OCI-LY3 (cell line): ENCODE measurements at regions not wholly inside any gene's neighbourhood (a gene's known extent, or its start where the extent isn't known, plus 50 kb on each side); places are given as distances from the start of the nearest gene placed in this dataset.
"Not testable (repeated sequence)": the region's sequence is repeated elsewhere in the genome, so short reads cannot be mapped to it uniquely, and the experiment has no call there.

ENCODE experiments used
- H2AFZ ChIP-seq: fragments of 200-600, 300-600 bp; shearing (Covaris generic); 2 replicates; pipeline ENCODE4 v1.6.0; 2014; ENCODE audit warnings: antibody characterized with exemption, low read depth, low read length
- H3K27ac ChIP-seq: fragments of 200-600, 300-600 bp; sonication (generic); 2 replicates; pipeline ENCODE4 v1.5.1; 2014; ENCODE audit warnings: mild to moderate bottlenecking, low read length, moderate library complexity, mixed read lengths
- H3K27me3 ChIP-seq: fragments of 200-600, 300-600 bp; sonication (generic); 2 replicates; pipeline ENCODE4 v1.6.1; 2014; ENCODE audit warnings: low read depth, low read length, mixed read lengths
- H3K36me3 ChIP-seq: fragments of 200-600, 300-600 bp; sonication (generic); replicated peaks from 2 replicates; pipeline ENCODE3; 2014; ENCODE audit warnings: low read depth, low read length, mixed read lengths
- H3K4me1 ChIP-seq: fragments of 300-600, 200-600 bp; sonication (generic); 2 replicates; pipeline ENCODE4 v1.6.1; 2014; ENCODE audit warnings: low read length, mixed read lengths
- H3K4me2 ChIP-seq: fragments of 200-600, 300-600 bp; sonication (generic); 2 replicates; pipeline ENCODE4 v1.6.1; 2014; ENCODE audit warnings: low read length, mixed read lengths
- H3K4me3 ChIP-seq: fragments of 300-600, 200-600 bp; sonication (generic); 2 replicates; pipeline ENCODE4 v1.5.1; 2014; ENCODE audit warnings: antibody characterized with exemption, mild to moderate bottlenecking, low read length, moderate library complexity
- H3K79me2 ChIP-seq: fragments of 300-600, 200-600 bp; shearing (Covaris generic); 2 replicates; pipeline ENCODE4 v1.6.1; 2014; ENCODE audit warnings: mild to moderate bottlenecking, low read length, mixed read lengths
- H3K9ac ChIP-seq: fragments of 300-600, 200-600 bp; shearing (Covaris generic); 2 replicates; pipeline ENCODE4 v1.6.0; 2014; ENCODE audit warnings: mild to moderate bottlenecking, low read length, moderate library complexity
- H3K9me3 ChIP-seq: fragments of 200-600, 300-600 bp; shearing (Covaris generic); 2 replicates; pipeline ENCODE4 v1.6.1; 2014; ENCODE audit warnings: low read length, mixed read lengths; ENCODE audit not compliant: insufficient read depth
- H4K20me1 ChIP-seq: fragments of 200-600, 300-600 bp; sonication (generic); 2 replicates; pipeline ENCODE4 v1.6.1; 2016; ENCODE audit warnings: low read length, mixed read lengths; ENCODE audit not compliant: insufficient read depth

DNA sequence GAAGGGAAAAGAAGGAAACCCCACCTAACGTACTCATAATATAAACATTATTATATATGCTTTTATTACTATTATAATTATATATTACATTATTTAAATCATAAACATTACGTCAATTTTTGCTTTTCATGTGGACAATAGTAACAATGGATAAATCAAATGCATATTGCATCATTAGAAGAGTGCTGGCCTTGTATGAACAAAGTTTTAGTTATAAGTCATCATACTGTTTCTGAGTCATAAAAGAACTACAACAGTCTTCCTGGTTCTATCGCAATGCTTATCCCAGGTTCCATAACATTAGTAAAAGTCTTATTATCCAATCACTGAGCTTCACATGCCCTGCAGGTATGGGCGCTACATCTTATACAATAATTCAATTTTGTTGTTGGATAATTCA lies 154.8 kb downstream of the SPATA31A6 start:
- H3K79me2 ChIP-seq, H3K27me3 ChIP-seq, H3K9me3 ChIP-seq, H3K4me2 ChIP-seq, H3K4me1 ChIP-seq, H4K20me1 ChIP-seq, H3K36me3 ChIP-seq, H3K27ac ChIP-seq, H2AFZ ChIP-seq, H3K4me3 ChIP-seq, H3K9ac ChIP-seq: not testable (repeated sequence)

DNA sequence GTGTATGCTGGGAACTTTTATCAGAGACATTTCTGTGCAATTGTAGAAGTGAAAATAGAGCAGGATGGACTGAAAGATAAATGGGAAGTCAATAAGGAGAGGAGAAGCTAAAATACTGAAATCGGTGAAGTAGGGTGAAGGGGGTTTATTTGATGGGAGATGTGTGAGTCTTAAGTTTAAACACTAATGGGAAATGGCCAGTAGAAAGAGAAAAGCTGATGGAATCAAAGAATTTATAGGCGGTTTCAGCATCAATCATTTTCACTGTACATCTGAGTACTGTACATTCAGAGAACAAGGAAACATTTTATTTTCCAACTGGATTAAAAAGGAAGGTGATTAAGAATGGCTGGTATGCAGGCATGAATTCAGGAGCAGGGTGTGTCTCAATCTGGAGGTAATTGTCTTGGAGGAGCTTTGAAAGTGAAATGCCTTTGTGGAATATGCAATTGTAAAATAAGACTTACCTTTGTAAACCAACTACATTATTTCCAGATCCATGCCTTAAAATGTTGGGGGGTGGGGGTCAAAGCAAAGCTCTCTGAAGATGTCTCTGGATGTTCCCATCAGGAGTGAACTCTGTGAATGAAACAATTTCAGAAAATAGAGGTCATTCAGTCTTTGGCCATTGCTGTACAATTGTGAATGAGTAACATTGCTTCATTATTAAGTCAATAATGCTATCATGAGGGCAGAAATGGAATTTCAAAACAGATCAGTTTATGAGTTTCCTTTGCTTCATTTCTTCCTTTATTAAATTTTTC lies 156.4 kb downstream of the SPATA31A6 start:
- H3K9ac ChIP-seq, H3K36me3 ChIP-seq, H3K4me2 ChIP-seq, H3K79me2 ChIP-seq, H3K4me3 ChIP-seq, H3K27ac ChIP-seq, H4K20me1 ChIP-seq, H2AFZ ChIP-seq, H3K9me3 ChIP-seq, H3K27me3 ChIP-seq, H3K4me1 ChIP-seq: not testable (repeated sequence)

DNA sequence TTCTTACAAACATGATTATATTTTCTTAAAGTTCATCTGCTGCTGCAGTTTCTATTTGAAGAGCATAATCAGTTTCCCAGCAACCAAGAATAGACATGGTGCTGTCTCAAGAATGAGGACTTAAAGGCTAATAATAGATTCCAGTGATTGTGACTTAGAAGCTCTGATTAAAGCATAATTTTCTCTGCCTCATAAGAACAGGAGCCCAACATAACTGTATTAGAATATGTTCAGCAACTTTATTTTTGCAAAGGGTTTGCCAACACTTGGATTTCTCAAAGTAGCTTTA lies 156.9 kb downstream of the SPATA31A6 start:
- H3K4me1 ChIP-seq, H3K36me3 ChIP-seq, H4K20me1 ChIP-seq, H3K9me3 ChIP-seq, H3K79me2 ChIP-seq, H3K4me3 ChIP-seq, H2AFZ ChIP-seq, H3K27ac ChIP-seq, H3K4me2 ChIP-seq, H3K9ac ChIP-seq, H3K27me3 ChIP-seq: not testable (repeated sequence)

DNA sequence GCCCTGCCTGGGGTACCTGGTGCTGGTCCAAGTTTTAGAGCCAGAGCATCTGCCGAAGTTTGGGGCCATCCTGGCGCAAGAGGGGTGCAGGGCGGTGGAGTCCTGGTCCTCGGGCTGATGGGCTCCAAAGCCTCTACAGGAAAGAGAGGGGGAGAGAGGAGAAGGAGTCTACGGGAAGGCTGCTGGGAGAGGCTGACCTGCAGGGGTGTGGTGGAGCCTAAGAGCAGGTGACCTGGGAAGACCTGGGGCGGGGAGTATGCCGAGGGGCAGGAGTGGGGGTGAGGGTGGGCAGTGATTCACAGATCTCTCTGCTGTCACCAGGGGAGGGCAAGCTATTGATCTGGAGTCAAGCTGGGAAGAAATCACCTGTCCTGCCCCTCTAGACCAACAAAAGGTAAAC lies 158.4 kb downstream of the SPATA31A6 start:
- not testable (repeated sequence) for H4K20me1 ChIP-seq, H3K27me3 ChIP-seq, H3K79me2 ChIP-seq, H3K36me3 ChIP-seq, H3K27ac ChIP-seq, H3K4me3 ChIP-seq, H3K4me1 ChIP-seq, H3K9ac ChIP-seq, H2AFZ ChIP-seq, H3K4me2 ChIP-seq, H3K9me3 ChIP-seq

GRCh38 chr9:42342297-42342696 lies 158.8 kb downstream of the SPATA31A6 start:
- H3K27me3 ChIP-seq, H4K20me1 ChIP-seq, H3K4me3 ChIP-seq, H3K4me1 ChIP-seq, H3K9ac ChIP-seq, H3K9me3 ChIP-seq, H3K36me3 ChIP-seq, H3K4me2 ChIP-seq, H2AFZ ChIP-seq, H3K79me2 ChIP-seq, H3K27ac ChIP-seq: not testable (repeated sequence)

DNA sequence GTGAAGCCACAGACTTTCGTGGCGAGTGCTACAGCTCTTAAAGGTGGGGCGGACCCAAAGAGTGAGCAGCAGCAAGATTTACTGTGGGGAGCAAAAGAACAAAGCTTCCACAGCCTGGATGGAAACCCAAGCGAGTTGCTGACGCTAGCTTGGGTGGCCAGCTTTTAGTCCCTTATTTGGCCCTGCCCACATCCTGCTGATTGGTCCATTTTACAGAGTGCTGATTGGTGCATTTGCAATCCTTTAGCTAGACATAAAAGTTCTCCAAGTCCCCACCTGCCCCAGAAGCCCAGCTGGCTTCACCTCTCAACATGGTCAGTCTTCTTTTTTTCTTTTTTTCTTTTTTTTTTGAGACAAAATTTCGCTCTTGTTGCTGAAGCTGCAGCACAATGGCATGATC lies 161.0 kb downstream of the SPATA31A6 start:
- H3K4me1 ChIP-seq, H3K27me3 ChIP-seq, H4K20me1 ChIP-seq, H3K36me3 ChIP-seq, H3K27ac ChIP-seq, H3K79me2 ChIP-seq, H3K9ac ChIP-seq, H3K9me3 ChIP-seq, H3K4me2 ChIP-seq, H3K4me3 ChIP-seq, H2AFZ ChIP-seq: not testable (repeated sequence)

- H4K20me1 ChIP-seq, H2AFZ ChIP-seq, H3K9me3 ChIP-seq, H3K4me1 ChIP-seq, H3K9ac ChIP-seq, H3K27me3 ChIP-seq, H3K27ac ChIP-seq, H3K4me3 ChIP-seq, H3K4me2 ChIP-seq, H3K36me3 ChIP-seq, H3K79me2 ChIP-seq: not testable (repeated sequence)
Measured at GRCh38 chr9:42346916-42347315, 163.5 kb downstream of the SPATA31A6 start.

DNA sequence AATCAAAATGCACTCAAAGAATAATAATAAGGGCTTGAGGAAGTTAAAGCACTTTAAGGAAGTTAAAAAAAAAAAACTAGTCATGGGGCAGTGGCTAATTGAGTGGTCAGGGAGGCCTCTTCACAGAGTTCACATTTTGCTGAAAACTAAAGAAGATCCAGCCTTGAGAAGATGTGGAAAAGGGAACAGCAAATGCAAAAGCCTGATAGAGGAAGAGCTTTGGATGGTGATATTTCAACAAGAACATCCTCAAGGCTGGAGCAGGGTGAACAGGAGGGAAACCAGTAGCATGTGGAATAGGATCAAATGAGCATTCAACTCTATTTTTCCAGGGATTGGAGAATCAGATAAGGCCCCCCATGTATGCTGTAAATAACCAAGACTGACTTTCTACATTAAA lies 165.7 kb downstream of the SPATA31A6 start:
- not testable (repeated sequence) for H4K20me1 ChIP-seq, H3K79me2 ChIP-seq, H2AFZ ChIP-seq, H3K4me2 ChIP-seq, H3K36me3 ChIP-seq, H3K9me3 ChIP-seq, H3K27me3 ChIP-seq, H3K4me1 ChIP-seq, H3K9ac ChIP-seq, H3K4me3 ChIP-seq, H3K27ac ChIP-seq

DNA sequence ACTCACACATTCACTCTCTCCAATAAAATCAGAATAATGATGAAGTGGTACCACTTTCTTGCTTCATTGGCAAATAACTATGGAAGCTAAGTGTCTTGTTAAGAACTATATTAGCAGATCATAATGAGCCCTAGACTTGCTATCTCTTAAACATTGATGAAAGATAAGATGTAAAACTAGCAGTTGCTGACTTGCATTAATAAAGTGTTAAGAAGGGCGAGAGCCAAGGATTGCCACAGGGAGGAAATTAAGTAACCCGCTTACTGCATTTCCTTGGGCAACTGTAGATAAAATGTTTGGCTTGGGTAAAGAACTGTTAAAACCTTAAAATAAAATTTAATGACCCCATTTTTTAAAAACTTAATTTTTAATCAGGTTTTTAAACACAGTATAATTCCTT lies 167.0 kb downstream of the SPATA31A6 start:
- not testable (repeated sequence) for H2AFZ ChIP-seq, H4K20me1 ChIP-seq, H3K9me3 ChIP-seq, H3K4me2 ChIP-seq, H3K27ac ChIP-seq, H3K4me3 ChIP-seq, H3K4me1 ChIP-seq, H3K79me2 ChIP-seq, H3K36me3 ChIP-seq, H3K27me3 ChIP-seq, H3K9ac ChIP-seq

- not testable (repeated sequence) for H3K9ac ChIP-seq, H3K79me2 ChIP-seq, H2AFZ ChIP-seq, H3K27ac ChIP-seq, H4K20me1 ChIP-seq, H3K36me3 ChIP-seq, H3K4me3 ChIP-seq, H3K9me3 ChIP-seq, H3K4me2 ChIP-seq, H3K4me1 ChIP-seq, H3K27me3 ChIP-seq
Measured at GRCh38 chr9:42357604-42358373, 174.3 kb downstream of the SPATA31A6 start.
